Gastrocnemius medialis (tissue), 4 donors: ENCODE measurements at regions not wholly inside any gene's neighbourhood (a gene's known extent, or its start where the extent isn't known, plus 50 kb on each side); places are given as distances from the start of the nearest gene placed in this dataset.

ENCODE experiments used
- POLR2A ChIP-seq, 2 donors: fragments of 450-650 bp; IDR thresholded peaks; one replicate each; pipeline ENCODE4 v1.6.1; 2017; ENCODE audit warnings: antibody characterized with exemption in 2 of 2, mild to moderate bottlenecking in 2 of 2, moderate library complexity in 2 of 2
- TF ChIP-seq, protein P1 (sequence below), 5 experiments: fragments of 450-650 bp in 3 of 5; fragments of 200-600 bp in 2 of 5; sonication (generic) in 2 of 5; IDR thresholded peaks in 4 of 5; conservative IDR thresholded peaks in 1 of 5; 1 replicate in 4 of 5; 2 replicates in 1 of 5; pipeline ENCODE4 v1.5.1; 2016 to 2019; ENCODE audit warnings: antibody characterized with exemption in 5 of 5, mild to moderate bottlenecking in 3 of 5, moderate library complexity in 3 of 5

DNA sequence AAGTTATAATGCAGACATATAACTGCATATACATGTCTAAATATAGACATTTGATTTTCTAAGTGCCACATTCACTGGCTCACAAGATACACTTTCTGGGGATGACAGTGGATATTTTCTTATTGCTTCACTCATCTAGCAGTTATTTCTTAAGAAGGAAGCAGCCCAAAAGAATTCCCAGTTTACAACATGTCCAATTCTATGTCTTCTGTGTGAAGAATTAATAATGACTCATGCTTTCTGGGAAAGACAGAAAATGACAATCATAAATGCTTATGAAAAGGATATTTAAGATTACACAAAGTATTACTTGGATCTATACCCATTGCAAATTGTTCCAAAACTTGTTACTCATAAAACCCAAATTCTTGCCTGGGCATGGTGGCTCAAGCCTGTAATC is 543.4 kb downstream of the SUCLA2 start:
- TF ChIP-seq, protein P1, sequence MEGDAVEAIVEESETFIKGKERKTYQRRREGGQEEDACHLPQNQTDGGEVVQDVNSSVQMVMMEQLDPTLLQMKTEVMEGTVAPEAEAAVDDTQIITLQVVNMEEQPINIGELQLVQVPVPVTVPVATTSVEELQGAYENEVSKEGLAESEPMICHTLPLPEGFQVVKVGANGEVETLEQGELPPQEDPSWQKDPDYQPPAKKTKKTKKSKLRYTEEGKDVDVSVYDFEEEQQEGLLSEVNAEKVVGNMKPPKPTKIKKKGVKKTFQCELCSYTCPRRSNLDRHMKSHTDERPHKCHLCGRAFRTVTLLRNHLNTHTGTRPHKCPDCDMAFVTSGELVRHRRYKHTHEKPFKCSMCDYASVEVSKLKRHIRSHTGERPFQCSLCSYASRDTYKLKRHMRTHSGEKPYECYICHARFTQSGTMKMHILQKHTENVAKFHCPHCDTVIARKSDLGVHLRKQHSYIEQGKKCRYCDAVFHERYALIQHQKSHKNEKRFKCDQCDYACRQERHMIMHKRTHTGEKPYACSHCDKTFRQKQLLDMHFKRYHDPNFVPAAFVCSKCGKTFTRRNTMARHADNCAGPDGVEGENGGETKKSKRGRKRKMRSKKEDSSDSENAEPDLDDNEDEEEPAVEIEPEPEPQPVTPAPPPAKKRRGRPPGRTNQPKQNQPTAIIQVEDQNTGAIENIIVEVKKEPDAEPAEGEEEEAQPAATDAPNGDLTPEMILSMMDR (IDR thresholded peaks at IDR 0.05 in 4 of 5, conservative IDR thresholded peaks at IDR 0.05 in 1 of 5): no peak
- TF ChIP-seq POLR2A (IDR thresholded peaks at IDR 0.05): no peak
